ENCODE measurements at regions not wholly inside any gene's neighbourhood (a gene's known extent, or its start where the extent isn't known, plus 50 kb on each side); places are given as distances from the start of the nearest gene placed in this dataset.
"Not testable (repeated sequence)": the region's sequence is repeated elsewhere in the genome, so short reads cannot be mapped to it uniquely, and the experiment has no call there.

- in situ Hi-C loops (cut with HindIII; ENCODE audit: low sequenced_read_pairs) = no loop called here
- H3K4me3 ChIP-seq (ENCODE audit: low read depth, low read length) = no peak overlapping the region
Measured at GRCh38 chr1:47491341-47491753, 53.5 kb downstream of the FOXD2 start.

GRCh38 chr1:47495176-47495713, 57.4 kb downstream of the FOXD2 start:
- DNase-seq (ENCODE audit: low read depth) = no peak
- in situ Hi-C loops (cut with HindIII; ENCODE audit: low sequenced_read_pairs) = no loop called here
- H3K4me3 ChIP-seq (ENCODE audit: low read depth, low read length) = no peak overlapping the region
- TF ChIP-seq CTCF (IDR thresholded peaks at IDR 0.05; ENCODE audit: low read depth, low read length, missing control alignments) = no peak

More at GRCh38 chr1:47491341-47491753, 53.5 kb downstream of the FOXD2 start:
- TF ChIP-seq CTCF (IDR thresholded peaks at IDR 0.05; ENCODE audit: low read depth, low read length, missing control alignments) = no peak
- no peak for DNase-seq (ENCODE audit: low read depth)

GRCh38 chr1:47498551-47498950, 60.7 kb downstream of the FOXD2 start:
- in situ Hi-C loops (cut with HindIII; ENCODE audit: low sequenced_read_pairs) = no loop called here
- DNase-seq (ENCODE audit: low read depth) = no peak
- no peak for TF ChIP-seq CTCF (IDR thresholded peaks at IDR 0.05; ENCODE audit: low read depth, low read length, missing control alignments)
- H3K4me3 ChIP-seq (ENCODE audit: low read depth, low read length) = no peak overlapping the region

- in situ Hi-C loops (cut with HindIII; ENCODE audit: low sequenced_read_pairs) = no loop called here
- no peak for DNase-seq (ENCODE audit: low read depth)
- H3K4me3 ChIP-seq (ENCODE audit: low read depth, low read length) = no peak overlapping the region
- TF ChIP-seq CTCF (IDR thresholded peaks at IDR 0.05; ENCODE audit: low read depth, low read length, missing control alignments) = no peak
Measured at GRCh38 chr1:47501069-47501468, 63.2 kb downstream of the FOXD2 start.

GRCh38 chr1:47502746-47503370, 65.0 kb downstream of the FOXD2 start:
- in situ Hi-C loops (cut with HindIII; ENCODE audit: low sequenced_read_pairs) = no loop called here
- no peak overlapping the region for H3K4me3 ChIP-seq (ENCODE audit: low read depth, low read length)
- DNase-seq (ENCODE audit: low read depth) = no peak
- TF ChIP-seq CTCF (IDR thresholded peaks at IDR 0.05; ENCODE audit: low read depth, low read length, missing control alignments) = no peak

GRCh38 chr1:47504840-47505239, 67.0 kb downstream of the FOXD2 start:
- in situ Hi-C loops (cut with HindIII; ENCODE audit: low sequenced_read_pairs); H3K4me3 ChIP-seq (ENCODE audit: low read depth, low read length); DNase-seq (ENCODE audit: low read depth): not testable (repeated sequence)

- DNase-seq (ENCODE audit: low read depth) = no peak
- H3K4me3 ChIP-seq (ENCODE audit: low read depth, low read length) = no peak overlapping the region
- TF ChIP-seq CTCF (IDR thresholded peaks at IDR 0.05; ENCODE audit: low read depth, low read length, missing control alignments) = no peak
- in situ Hi-C loops (cut with HindIII; ENCODE audit: low sequenced_read_pairs) = no loop called here
Measured at GRCh38 chr1:47505267-47505666, 67.4 kb downstream of the FOXD2 start.
